Natural killer cell (primary cell): ENCODE measurements at regions not wholly inside any gene's neighbourhood (a gene's known extent, or its start where the extent isn't known, plus 50 kb on each side); places are given as distances from the start of the nearest gene placed in this dataset.

ENCODE experiments used
- ATAC-seq, 3 donors: fragments of 150-1000 bp in 2 of 3; fragments of 200-7000 bp in 1 of 3; cut with Tn5 transposase; 1 replicate in 1 of 3; 2 replicates in 2 of 3; pipeline ENCODE4 v1.10.0; 2021; ENCODE audit warnings: mild to moderate bottlenecking in 2 of 3, moderate library complexity in 2 of 3
- DNase-seq, 2 donors: peaks; one replicate each; pipeline versions ENCODE4 v3.0.0 to v3.0.0-alpha.2; 2013 to 2021; ENCODE audit warnings: mixed read lengths in 1 of 2
- H3K27ac ChIP-seq: one replicate; pipeline ENCODE4 v1.5.1; 2013; ENCODE audit warnings: mild to moderate bottlenecking, low read length
- H3K27me3 ChIP-seq: one replicate; pipeline ENCODE4 v1.6.1; 2013; ENCODE audit warnings: low read length; ENCODE audit not compliant: control insufficient read depth, insufficient read depth
- H3K36me3 ChIP-seq: one replicate; pipeline ENCODE4 v1.6.1; 2013; ENCODE audit warnings: low read length; ENCODE audit not compliant: control insufficient read depth, insufficient read depth
- H3K4me1 ChIP-seq: one replicate; pipeline ENCODE4 v1.6.1; 2013; ENCODE audit warnings: low read length; ENCODE audit not compliant: control insufficient read depth, insufficient read depth
- H3K4me3 ChIP-seq: one replicate; pipeline ENCODE4 v1.5.1; 2013; ENCODE audit warnings: low read length
- H3K9me3 ChIP-seq: one replicate; pipeline ENCODE4 v1.6.1; 2013; ENCODE audit warnings: low read length; ENCODE audit not compliant: control insufficient read depth, insufficient read depth
- H3K27ac Mint-ChIP-seq, 2 donors: one replicate each; pipeline ENCODE4 v1.8.0; 2022; ENCODE audit warnings: mild to moderate bottlenecking in 2 of 2, mixed read lengths in 2 of 2, moderate library complexity in 1 of 2
- H3K27me3 Mint-ChIP-seq, 2 donors: one replicate each; pipeline ENCODE4 v1.8.0; 2022; ENCODE audit warnings: low read depth in 2 of 2, mixed read lengths in 2 of 2
- H3K36me3 Mint-ChIP-seq: one replicate; pipeline ENCODE4 v1.8.0; 2022; ENCODE audit warnings: mixed read lengths
- H3K4me1 Mint-ChIP-seq, 2 donors: one replicate each; pipeline ENCODE4 v1.8.0; 2022; ENCODE audit warnings: mixed read lengths in 2 of 2
- H3K4me3 Mint-ChIP-seq: one replicate; pipeline ENCODE4 v1.8.0; 2022; ENCODE audit warnings: mild to moderate bottlenecking, moderate library complexity, mixed read lengths
- H3K9me3 Mint-ChIP-seq, 2 donors: one replicate each; pipeline ENCODE4 v1.8.0; 2022; ENCODE audit warnings: mixed read lengths in 2 of 2
- CTCF ChIP-seq: fragments of 200-600 bp; IDR thresholded peaks from one replicate; pipeline ENCODE4 v1.8.0; 2022; ENCODE audit warnings: antibody characterized with exemption
- WGBS: methylation state at CpG from one replicate; pipeline ENCODE4 v1.1.7; 2013; ENCODE audit warnings: missing lambda C conversion rate; ENCODE audit not compliant: insufficient coverage; 5-methylcytosine and 5-hydroxymethylcytosine counted together
- intact Hi-C: fragments of 100-400 bp; cut with micrococcal nuclease; formaldehyde crosslinking; loops from one replicate; pipeline ENCODE4 v1.14.2; 2022

DNA sequence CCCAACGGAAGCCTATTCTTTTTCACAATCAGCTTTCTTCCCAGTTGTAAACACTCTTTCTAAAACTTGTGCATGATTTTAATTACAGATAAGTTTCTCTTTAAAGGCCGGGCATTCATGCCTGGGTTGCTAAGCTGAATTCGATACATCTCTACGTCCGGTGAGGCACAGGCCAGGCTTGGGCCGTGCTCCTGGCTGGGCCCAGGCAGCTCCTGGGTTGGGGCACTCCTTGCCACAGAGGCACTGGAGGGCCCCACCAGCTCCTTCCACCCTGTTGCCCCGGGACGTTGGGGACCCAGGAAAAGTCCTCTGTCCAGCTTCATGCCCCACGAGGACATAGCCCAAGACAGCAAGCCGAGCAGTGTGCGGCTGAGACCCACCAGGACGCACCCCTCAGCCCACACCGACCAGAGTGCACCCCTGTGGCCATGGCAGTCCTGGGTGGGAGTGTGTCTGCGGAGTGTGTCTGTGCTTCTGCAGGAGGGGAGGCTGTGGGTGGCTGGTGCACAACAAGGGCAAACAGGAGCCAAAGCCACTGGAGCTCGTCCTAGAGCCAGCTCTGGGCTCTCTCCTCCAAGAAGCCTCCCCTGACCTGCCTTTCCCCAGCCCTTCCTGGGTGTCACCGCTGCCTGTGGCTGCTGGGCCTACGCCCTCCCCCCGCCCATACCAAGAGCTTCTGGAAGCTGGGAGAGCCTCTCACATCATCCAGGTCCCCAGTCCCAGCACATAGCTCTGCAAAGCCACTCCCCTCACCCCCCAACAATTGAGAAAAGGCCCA, 128.0 kb upstream of the NKX1-1 start:
- no peak overlapping the region for H3K27ac ChIP-seq
- ATAC-seq (no peak), DNase-seq (no peak)
- H3K27me3 ChIP-seq, result no peaks in the 10 kb centered on the region
- no peak overlapping the region for H3K4me3 Mint-ChIP-seq
- H3K36me3 ChIP-seq, result no peaks in the 10 kb centered on the region
- no peaks in the 10 kb centered on the region for H3K9me3 ChIP-seq
- no peaks in the 10 kb centered on the region for H3K4me1 ChIP-seq
- no peaks in the 10 kb centered on the region for H3K9me3 Mint-ChIP-seq
- intact Hi-C loops, result no loop called here
- peaks cover 4 to 7% of the 10 kb centered on the region in 2 donors for H3K27me3 Mint-ChIP-seq
- no peak overlapping the region for H3K4me3 ChIP-seq
- no peaks in the 10 kb centered on the region for H3K4me1 Mint-ChIP-seq
- no peaks in the 10 kb centered on the region for H3K36me3 Mint-ChIP-seq
- 86% methylated on average over 18 of the region's 18 CpGs for WGBS
- H3K27ac Mint-ChIP-seq, result no peak overlapping the region
- TF ChIP-seq CTCF, result no peak

- H3K27me3 ChIP-seq, result no peaks in the 10 kb centered on the region
- Mint-ChIP-seq H3K36me3 (no peaks in the 10 kb centered on the region), H3K27ac (no peak overlapping the region), H3K4me3 (no peak overlapping the region), H3K9me3 (no peaks in the 10 kb centered on the region), H3K27me3 (peaks cover 11 to 12% of the 10 kb centered on the region in 2 donors), H3K4me1 (no peaks in the 10 kb centered on the region)
- WGBS, result 58% methylated on average over 36 of the region's 36 CpGs
- TF ChIP-seq CTCF, result no peak
- no peak for DNase-seq
- no peak overlapping the region for H3K4me3 ChIP-seq
- no peak for ATAC-seq
- H3K9me3 ChIP-seq, result no peaks in the 10 kb centered on the region
- intact Hi-C loops, result no loop called here
- H3K36me3 ChIP-seq, result no peaks in the 10 kb centered on the region
- H3K27ac ChIP-seq, result no peak overlapping the region
- H3K4me1 ChIP-seq, result no peaks in the 10 kb centered on the region
These were observed 127.3 kb upstream of the NKX1-1 start for GRCh38 chr4:1533501-1534064.

DNA sequence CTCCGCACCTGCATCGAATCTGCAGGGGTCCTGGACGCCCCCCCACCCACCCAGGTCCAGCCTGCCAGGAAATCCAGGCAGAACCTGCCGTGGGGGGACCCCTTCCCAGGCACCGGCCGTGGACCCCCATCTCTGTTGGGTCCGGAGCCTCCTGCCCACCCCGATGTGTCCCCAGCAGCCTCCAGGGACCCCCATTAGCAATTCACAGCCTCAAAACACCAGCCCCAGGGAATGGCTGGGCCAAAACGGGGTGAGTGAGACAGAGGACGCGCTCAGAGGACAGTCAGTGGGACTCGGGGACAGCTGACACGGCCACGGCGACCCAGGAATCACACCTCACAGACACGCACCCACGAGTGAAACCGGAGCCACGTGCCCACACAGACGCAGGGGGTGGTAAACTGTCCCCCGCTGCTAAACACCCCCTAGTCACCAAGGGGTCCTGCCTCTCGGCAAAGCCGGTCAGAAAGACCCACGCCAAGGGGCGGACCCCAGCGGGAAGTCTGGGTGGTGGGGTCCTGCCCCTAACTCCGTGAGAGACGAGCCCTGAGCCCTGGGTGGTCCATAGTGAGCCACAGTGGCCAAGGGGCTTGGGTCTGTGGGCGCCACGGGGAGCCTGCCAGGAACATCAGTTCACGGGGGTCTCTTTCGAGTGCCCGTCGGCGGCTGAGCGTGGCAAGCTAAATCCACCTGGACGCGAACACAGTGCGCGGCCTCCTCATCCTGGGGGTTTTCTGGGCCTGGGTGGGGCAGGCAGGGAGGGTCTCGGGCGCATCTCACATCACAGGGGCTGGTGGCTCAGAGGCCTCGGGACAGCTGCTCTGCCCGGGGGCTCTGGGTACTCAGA, 126.5 kb upstream of the NKX1-1 start:
- H3K4me3 Mint-ChIP-seq, result no peak overlapping the region
- H3K36me3 Mint-ChIP-seq, result no peaks in the 10 kb centered on the region
- Histone ChIP-seq H3K36me3 (no peaks in the 10 kb centered on the region), H3K4me1 (no peaks in the 10 kb centered on the region), H3K27me3 (no peaks in the 10 kb centered on the region), H3K9me3 (no peaks in the 10 kb centered on the region), H3K4me3 (no peak overlapping the region), H3K27ac (no peak overlapping the region)
- no peaks in the 10 kb centered on the region for H3K9me3 Mint-ChIP-seq
- no peak for DNase-seq
- no peaks in the 10 kb centered on the region for H3K4me1 Mint-ChIP-seq
- no peak overlapping the region for H3K27ac Mint-ChIP-seq
- peaks cover 15 to 19% of the 10 kb centered on the region in 2 donors for H3K27me3 Mint-ChIP-seq
- intact Hi-C loops, result no loop called here
- WGBS, result 87% methylated on average over 44 of the region's 44 CpGs
- ATAC-seq, result no peak
- no peak for TF ChIP-seq CTCF
